Stimulated activated CD8-positive, alpha-beta memory T cell treated with anti-CD3 and anti-CD28 coated beads, Interleukin-7, amount 100 ng/mL, for 48 hours (primary cell): ENCODE measurements at regions not wholly inside any gene's neighbourhood (a gene's known extent, or its start where the extent isn't known, plus 50 kb on each side); places are given as distances from the start of the nearest gene placed in this dataset.
"Not testable (repeated sequence)": the region's sequence is repeated elsewhere in the genome, so short reads cannot be mapped to it uniquely, and the experiment has no call there.

ENCODE experiments used
- DNase-seq, 2 donors: peaks; one replicate each; pipeline ENCODE4 v3.0.0-alpha.2; 2020; ENCODE audit warnings: low read depth in 1 of 2; ENCODE audit errors: extremely low read depth in 1 of 2

DNA sequence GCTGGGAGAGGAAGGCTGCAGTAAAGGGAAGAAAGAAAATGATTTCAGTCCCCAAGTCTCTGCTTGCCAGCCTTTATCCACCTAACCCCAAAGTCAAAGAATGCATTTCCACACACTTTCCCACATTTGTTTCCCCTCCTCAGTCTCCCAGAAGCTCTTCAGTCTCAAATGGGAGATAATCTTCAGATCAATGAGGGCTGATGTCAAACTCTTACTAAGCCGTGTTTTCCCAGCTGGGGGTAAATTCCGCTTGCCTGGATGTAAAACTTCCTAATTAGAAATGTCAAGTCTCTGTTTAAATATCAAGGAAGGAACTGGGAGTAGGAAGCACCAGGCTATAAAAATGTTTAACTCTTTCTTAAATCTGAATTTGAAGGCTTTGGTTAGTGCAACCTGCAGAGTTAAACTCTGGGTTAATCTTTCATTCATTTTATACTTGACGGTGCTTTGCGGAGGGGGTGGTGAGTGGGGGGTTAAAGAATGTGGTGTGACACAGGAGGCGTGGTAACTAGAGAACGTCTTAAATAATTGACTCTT, 601.4 kb upstream of the ACTRT1 start:
- DNase-seq = no peak

DNA sequence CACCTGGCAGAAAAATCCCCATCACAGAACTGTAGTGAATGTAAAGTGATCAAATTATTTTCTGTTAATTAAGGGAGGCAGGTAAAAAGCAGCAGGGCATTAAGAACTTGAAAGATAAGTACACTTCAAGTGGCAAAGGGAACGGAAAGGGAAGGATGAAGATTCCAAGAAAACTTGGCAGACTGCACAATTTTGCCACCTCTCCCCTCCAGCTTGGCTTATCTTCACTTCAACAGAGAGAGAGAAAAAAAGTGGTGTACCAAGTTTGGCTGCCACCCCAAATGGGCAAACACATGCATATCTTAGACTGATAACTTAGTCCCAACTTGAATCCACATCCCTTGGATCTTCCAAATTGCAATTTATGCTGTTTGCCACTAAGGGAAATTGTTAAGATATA, 598.1 kb upstream of the ACTRT1 start:
- no peak for DNase-seq

DNA sequence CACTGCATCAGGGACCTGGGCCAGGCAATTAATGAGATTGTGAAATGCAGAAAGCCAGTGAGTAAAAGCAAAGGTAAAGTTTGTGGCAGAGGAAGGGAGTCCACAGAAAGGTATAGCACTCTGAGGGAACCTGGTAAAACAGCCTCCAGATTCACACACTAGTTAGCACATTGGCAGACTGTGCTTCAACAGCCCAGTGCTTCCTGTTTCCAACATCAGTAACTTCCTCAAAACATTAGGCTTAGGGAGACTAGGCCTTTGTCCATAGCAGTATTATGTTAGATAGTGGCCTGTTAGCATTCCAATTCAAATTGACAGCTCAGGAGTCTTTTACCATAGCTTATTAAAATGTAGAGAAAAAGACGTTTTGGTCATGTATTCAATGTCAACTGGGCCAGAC, 582.6 kb upstream of the ACTRT1 start:
- no peak for DNase-seq

DNA sequence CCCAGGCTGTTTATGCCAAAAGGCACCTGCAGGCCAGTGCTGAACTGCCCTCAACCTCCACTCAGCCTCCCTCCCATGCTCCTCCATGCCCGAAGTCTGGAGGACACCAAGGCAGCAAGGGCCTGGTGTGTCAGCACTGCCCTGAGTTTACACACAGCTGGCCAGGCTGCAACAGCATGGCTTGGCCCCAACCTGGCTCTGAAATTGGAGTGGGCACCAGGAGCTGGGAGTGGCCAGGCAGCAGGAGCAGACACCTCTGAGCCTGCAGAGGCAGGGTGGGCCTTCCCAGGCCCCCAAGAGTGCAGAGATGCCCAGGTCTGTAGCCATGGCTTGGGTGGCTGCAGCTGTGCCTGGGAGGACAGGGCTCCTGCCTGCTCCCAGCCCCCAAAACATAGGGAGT, 571.2 kb upstream of the ACTRT1 start:
- DNase-seq = no peak

DNA sequence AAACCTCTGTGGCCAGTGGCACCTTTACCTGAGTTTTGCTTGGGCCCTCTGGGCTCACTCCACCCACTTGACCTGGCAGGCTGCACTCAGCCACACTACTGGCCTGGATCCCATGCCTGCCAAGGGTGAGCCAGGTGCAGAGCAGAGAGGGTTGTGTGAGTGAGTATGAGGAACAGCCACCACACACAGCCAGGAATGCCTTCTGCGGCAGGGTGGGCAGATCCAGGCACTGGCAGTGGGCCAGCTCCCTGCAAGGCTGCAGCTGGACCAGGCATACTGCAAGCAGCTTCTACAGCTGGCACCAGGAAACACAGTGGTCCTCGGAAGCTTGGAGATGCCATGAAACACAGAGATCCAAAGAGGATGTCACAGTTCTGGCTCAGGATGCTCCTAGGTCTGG, 570.1 kb upstream of the ACTRT1 start:
- no peak for DNase-seq

DNA sequence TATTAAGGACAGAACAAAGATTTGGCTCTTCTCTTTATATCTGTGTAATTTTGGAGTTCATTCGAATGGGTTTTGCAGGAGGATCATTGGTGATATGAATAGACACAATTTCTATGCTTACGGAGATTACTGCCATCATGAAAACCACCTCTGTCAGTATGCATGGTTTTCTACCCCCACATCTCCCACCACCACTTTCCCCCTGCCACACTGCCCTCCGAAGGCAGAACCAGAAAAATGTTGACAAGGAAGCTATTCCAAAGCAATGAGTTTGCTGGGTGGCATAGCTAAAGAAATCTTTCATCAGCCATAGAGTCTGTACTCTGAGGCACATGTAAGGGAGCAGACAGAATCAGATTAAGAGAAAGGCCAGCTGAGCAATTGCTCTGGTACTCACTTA, 567.3 kb upstream of the ACTRT1 start:
- no peak for DNase-seq

DNA sequence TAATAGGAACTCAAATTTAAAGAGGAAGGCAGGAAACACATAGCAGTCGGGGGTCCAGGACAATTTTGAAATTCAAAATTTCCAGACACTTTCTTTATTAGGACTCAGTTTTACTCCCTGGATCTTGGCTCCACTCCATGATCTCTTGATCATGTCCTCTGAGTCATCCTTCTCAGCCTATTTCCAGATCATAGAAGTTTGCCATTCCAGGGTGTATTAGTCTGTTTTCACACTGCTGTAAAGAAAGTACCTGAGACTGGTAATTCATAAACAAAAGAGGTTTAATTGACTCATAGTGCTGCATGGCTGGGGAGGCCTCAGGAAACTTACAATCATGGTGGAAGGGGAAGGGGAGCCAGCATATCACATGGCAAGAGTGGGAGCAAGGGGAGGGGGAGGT, 564.7 kb upstream of the ACTRT1 start:
- DNase-seq = no peak

DNA sequence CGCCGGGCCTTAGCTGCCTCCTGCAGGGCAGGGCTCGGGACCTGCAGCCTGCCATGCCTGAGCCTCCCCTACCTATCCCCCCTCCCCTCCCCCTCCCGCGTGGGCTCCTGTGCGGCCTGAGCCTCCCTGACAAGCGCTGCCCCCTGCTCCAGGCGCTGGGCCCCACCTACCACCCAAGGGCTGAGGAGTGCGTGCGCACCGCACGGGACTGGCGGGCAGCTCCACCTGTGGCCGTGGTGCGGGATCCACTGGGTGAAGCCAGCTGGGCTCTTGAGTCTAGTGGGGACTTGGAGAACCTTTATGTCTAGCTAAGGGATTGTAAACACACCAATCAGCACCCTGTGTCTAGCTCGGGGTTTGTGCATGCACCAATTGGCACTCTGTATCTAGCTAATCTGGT, 554.6 kb upstream of the ACTRT1 start:
- DNase-seq = not testable (repeated sequence)

DNA sequence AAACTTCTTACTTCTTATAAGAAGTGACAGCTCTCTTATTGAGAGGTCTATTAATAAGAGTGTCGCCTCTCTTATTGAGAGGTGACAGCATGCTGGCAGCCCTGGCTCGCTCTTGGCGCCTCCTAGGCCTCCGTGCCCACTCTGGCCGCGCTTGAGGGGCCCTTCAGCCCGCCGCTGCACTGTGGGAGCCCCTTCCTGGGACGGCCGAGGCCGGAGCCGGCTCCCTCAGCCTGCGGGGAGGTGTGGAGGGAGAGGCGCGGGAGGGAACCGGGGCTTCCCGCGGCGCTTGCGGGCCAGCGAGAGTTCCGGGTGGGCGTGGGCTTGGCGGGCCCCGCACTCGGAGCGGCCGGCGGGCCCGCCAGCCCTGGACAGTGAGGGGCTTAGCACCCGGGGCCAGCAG, 554.2 kb upstream of the ACTRT1 start:
- DNase-seq = not testable (repeated sequence)

DNA sequence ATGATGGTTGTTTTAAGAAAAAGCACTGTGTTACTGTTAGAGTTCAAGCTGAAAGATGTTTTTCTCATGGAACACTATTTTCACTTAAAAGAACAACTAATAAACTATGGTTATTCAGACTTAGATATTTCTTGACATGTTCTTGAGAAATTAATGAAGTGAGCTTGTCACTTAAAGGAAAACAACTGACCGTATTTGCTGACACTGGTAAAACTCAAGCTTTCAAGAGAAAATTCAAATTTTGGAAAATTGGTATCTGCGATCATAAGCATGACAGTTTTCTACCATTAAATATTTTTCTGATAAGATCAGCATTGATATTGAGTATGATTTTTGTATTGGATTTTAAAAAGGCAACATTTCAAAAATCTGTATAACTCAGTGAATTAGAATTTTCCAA, 549.5 kb upstream of the ACTRT1 start:
- no peak for DNase-seq

DNA sequence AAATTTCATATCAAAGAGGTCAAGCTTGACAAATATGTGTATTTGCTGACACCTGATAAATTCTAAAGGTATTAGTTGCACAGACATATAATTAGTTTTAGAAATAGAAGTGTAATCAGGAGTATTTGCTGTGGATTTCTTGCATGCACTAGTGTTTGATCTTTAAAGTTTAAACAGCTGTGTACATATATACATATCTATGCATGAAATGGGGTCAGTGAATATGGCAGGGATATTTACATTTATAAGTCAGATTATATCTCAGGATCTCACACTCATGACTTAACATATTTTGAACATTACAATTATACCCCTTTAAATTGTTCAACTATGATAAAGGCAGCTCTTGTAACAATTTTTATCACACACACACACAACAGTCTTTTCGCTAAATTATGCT, 547.4 kb upstream of the ACTRT1 start:
- DNase-seq = no peak

DNA sequence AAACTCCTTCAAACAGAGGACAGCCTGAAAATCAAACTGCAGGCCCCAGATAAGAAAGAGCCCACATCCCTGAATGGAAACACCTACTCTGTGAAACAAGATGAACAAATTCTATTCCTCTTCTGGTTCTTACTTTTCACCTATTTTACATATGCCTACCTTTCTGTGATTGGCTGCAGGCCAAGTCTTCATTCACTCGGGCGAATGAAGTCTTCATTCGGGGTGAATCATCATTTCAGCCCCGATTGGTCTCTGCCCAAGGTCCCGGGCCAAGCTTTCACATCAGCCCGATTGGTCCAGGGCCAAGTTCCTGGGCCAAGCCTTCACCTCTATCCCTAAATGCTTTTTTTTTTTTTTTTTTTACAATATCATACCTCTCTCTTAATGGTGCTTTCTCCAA, 529.8 kb upstream of the ACTRT1 start:
- no peak for DNase-seq

DNA sequence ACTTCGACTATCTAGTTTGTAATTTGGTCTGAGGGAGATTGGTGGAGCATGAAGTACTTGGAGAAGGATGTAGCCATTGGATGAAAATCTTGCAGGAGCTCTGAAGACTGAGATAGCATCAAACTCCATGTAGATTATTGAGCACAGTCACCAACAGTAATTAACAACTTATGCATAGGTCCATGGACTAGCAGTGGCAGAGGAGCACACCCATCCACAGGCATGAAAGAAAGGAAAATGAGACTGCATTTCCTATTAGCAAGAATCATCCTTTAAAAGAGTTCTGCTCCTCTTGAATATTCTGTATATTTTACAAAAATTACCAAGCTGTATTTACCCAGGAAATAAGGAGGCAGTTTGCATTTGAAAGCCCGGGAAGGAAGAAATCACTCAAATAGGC, 529.4 kb upstream of the ACTRT1 start:
- DNase-seq = no peak

DNA sequence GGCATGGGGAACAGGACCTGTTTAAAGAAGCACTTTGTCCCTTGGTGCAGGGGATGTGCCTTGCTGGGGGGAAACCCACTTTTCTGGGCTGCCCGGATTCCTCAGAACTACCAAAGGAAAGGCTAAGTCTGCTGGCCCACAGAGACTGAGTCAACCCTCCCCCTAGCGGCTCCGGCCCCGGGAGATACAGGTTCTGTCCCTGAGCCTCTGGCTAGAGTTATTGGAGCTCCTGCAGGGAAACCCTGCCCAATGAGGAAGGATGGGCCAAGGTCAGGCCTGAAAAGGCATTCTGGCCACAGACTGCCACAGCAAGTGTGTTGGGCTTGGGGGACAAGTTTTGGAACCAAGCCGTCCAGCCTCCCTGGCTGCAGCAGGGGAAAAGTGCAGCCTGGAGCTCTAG, 490.9 kb upstream of the ACTRT1 start:
- DNase-seq = no peak

DNA sequence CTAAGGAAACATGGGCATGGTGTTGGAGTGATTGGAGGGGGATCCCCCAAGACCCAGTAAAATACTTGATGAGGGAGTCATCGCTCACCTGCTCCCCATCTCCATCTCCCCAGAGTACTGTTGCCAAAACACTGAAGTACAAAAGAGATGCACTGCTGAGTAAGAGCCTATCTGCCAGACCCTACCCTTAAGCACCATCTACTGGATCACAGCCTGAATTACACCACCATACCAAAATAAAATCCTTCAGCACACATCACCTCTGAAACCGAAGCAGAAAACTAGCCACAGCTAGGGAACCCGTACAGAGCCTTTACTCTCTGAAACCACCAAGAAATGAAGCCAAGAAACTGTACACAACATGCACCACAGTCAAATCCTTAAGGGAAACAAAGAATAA, 466.3 kb upstream of the ACTRT1 start:
- DNase-seq = no peak

DNA sequence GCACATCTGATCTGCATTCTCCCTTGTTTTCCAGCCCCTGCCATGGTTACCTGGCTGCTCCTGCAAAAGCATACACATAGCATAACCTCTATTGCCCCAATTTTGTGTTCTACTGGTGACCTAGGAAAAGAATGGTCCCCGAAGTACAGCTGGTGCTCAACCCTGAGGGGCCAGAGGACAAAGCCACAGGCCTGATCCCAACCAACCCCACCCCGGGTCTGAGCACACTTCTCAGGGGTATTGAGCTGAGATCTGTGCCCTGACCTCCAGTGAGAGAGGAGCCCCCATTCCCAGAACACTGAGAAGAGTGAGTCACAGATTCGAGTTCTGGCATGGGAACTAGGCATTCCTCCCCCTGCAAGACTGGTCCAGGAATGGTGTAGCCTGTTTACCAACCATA, 465.5 kb upstream of the ACTRT1 start:
- DNase-seq = no peak

DNA sequence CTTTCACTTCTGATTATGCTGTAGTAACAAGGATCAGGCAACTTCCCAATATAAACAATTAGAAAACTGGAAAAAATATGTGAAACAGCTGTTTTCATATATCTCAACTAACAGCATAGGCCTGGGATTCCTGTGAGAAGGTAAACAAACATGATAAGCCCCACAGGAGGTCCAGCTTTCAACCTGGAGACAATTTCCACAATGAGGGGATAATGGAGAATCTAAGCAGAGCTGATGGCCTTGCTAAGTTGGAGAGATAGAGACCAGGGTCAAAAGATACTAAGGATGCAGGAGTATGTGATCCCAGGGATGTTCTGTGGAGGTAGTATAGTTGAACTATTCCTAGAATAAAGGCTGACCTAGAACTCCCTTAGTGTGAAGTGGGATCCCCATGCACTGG, 452.3 kb upstream of the ACTRT1 start:
- DNase-seq = no peak

DNA sequence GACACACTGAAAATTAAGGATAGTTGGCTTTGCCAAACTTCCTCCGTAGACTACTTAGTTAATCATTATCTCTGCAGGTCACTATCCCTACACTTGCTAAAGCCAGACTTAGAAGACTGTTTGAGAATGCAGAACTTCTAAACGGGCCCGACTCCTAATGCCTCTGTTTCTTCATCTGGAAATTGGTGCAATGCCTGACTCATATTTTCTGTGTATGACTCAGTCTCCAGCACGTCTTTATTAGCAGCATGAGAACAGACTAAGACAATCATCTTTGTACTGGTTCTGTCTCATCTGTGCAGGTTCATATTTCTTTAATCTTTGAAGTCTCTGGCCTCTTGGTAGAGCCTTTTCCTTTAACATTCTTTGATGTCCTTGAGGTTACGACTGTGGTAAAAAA, 411.9 kb upstream of the ACTRT1 start:
- no peak for DNase-seq

DNA sequence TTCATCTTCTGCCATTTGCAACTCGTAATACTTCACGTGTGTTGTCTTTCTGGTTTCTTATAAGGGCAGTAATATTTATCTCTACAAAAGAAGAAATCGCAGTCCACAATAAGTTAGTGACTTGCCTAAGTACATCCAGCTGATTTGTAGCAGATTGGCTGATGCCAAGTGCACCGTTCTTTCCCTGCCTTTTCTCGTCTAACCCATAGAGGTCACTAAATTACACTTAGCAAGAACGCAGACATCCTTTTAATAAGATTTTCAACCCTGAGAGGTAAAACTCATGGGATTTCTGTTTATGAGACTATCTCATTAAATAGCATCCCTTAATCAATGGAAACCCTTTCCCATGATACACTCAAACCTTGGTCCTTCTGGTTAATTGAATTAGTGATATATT, 408.6 kb upstream of the ACTRT1 start:
- no peak for DNase-seq

DNA sequence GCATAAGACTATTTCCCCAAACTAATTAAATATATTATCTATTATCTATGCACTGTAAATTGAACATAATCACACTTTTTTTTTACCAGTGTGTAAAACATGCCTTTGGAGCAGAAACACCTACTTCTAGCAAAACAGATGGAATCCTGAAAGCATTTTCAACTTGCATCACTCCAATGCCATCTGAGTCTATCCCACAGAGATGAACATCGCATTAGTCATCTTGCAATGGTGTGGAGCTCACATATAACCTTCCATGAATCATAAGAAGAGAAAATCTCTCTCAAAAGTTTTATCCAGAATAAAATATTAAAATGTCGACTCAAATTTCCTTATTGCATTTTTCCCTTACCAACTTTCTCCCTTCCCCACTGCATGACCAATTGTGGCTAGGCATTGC, 406.7 kb upstream of the ACTRT1 start:
- no peak for DNase-seq

DNA sequence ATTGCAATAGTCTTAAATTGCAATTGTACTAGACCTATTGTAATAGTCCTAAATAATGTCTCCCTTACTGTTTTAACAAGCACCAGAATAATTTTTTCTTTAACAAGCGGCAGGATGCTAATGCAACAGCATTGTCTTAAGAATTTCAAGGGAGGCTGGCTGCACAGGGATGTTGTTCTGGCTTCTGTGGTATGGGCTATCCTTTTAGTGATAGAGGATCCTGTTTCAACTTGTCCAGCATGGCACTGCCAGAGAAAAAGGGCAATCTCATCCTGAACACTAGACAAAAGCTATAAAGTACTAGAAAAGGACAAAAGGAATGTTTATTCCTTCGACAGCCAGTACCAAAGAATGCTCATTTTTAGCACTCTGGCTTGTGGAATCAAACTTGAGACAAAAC, 405.5 kb upstream of the ACTRT1 start:
- DNase-seq = no peak

DNA sequence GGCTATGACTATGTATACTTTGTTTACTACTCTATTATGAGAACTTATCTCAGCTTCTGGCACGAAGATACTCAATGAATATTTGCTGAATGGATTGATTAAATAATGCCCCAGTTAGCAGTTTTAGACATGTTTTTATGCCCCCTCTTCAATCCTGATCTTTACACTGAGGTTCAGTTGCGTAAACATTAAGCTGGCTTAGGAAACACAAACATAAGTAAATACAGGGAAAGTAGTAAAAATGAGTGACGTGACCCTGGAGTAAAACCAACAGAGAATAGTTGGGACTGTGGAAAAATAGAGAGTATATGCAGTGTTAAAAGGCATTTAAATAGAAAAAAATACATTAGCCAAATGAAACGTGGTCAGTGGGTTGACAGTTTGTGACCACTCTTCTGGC, 387.0 kb upstream of the ACTRT1 start:
- DNase-seq = no peak

DNA sequence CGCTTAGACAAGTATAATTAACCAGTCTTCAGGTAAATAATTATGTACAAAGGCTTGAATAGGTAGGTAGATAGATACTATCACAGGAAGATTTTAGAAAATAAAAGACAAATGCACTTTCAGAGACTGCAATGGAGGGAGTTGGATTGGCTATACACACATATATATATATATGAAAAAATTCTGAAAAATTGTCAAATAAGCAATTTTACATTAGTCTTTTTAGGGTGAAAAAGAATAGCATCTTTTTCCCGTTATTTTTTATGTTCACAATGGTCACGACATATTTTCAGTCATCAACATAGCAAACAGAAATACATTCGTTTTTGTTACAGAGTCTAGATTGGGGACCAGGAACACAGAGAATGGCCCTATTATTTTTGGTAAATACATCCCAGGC, 385.9 kb upstream of the ACTRT1 start:
- DNase-seq = no peak
